Neural cell (in vitro differentiated cells): ENCODE measurements at regions not wholly inside any gene's neighbourhood (a gene's known extent, or its start where the extent isn't known, plus 50 kb on each side); places are given as distances from the start of the nearest gene placed in this dataset.

Source experiments
- H2AFZ ChIP-seq: fragments of 200-600, 300-800 bp; sonication (generic), shearing (Covaris generic); 2 replicates; pipeline ENCODE4 v1.6.0; 2014; ENCODE audit warnings: low read depth, mild to moderate bottlenecking, antibody characterized with exemption, low read length, moderate library complexity
- H3F3A ChIP-seq: fragments of 200-600 bp; shearing (Covaris generic); 2 replicates; pipeline ENCODE4 v1.6.1; 2016; ENCODE audit warnings: mild to moderate bottlenecking, moderate library complexity, mixed read lengths, antibody characterized with exemption, low read length; ENCODE audit not compliant: insufficient read depth, poor library complexity, severe bottlenecking
- H3K27ac ChIP-seq: fragments of 200-600, 300-800 bp; sonication (generic), shearing (Covaris generic); 2 replicates; pipeline ENCODE4 v1.5.1; 2014; ENCODE audit warnings: mild to moderate bottlenecking, low read length, moderate library complexity
- H3K27me3 ChIP-seq: fragments of 300-800, 200-600 bp; sonication (generic), shearing (Covaris generic); 2 replicates; pipeline ENCODE4 v1.6.0; 2014; ENCODE audit warnings: mild to moderate bottlenecking, low read depth, low read length, moderate library complexity; ENCODE audit not compliant: insufficient read depth
- H3K36me3 ChIP-seq: fragments of 300-800, 200-600 bp; sonication (generic), shearing (Covaris generic); 2 replicates; pipeline ENCODE4 v1.5.1; 2014; ENCODE audit warnings: mild to moderate bottlenecking, antibody characterized with exemption, low read length, moderate library complexity; ENCODE audit not compliant: insufficient read depth
- H3K4me2 ChIP-seq: fragments of 300-800, 200-600 bp; sonication (generic), shearing (Covaris generic); 2 replicates; pipeline ENCODE4 v1.6.0; 2014; ENCODE audit warnings: mild to moderate bottlenecking, low read length
- H3K4me3 ChIP-seq: fragments of 300-800, 200-600 bp; sonication (generic), shearing (Covaris generic); 2 replicates; pipeline ENCODE4 v1.5.1; 2014; ENCODE audit warnings: mild to moderate bottlenecking, low read length, moderate library complexity
- H3K79me2 ChIP-seq: fragments of 200-600 bp; shearing (Covaris generic); replicated peaks from 2 replicates; pipeline ENCODE4 v1.6.0; 2014; ENCODE audit warnings: mild to moderate bottlenecking, low read length, moderate library complexity; ENCODE audit not compliant: insufficient read depth
- H3K9ac ChIP-seq: fragments of 300-800, 200-600 bp; sonication (generic), shearing (Covaris generic); 2 replicates; pipeline ENCODE4 v1.6.1; 2016; ENCODE audit warnings: mild to moderate bottlenecking, low read length, mixed read lengths
- H3K9me2 ChIP-seq: fragments of 200-600 bp; shearing (Covaris generic); 2 replicates; pipeline ENCODE4 v1.6.1; 2016; ENCODE audit warnings: mild to moderate bottlenecking, low read length, mixed read lengths; ENCODE audit not compliant: insufficient read depth
- H3K9me3 ChIP-seq: fragments of 200-600, 300-800 bp; sonication (generic), shearing (Covaris generic); 2 replicates; pipeline ENCODE4 v1.6.1; 2016; ENCODE audit warnings: mild to moderate bottlenecking, mixed run types, low read length, moderate library complexity, mixed read lengths
- H4K20me1 ChIP-seq: fragments of 200-600 bp; shearing (Covaris generic); 2 replicates; pipeline ENCODE4 v1.6.1; 2016; ENCODE audit warnings: mild to moderate bottlenecking, mixed run types; ENCODE audit not compliant: insufficient read depth
- EP300 ChIP-seq: fragments of 450-650 bp; conservative IDR thresholded peaks from 2 replicates; pipeline ENCODE4 v1.6.1; 2014; ENCODE audit warnings: antibody characterized with exemption, mild to moderate bottlenecking, moderate library complexity; ENCODE audit not compliant: poor library complexity, severe bottlenecking
- EZH2 ChIP-seq: fragments of 200-600, 300-800 bp; shearing (Covaris generic), sonication (generic); IDR thresholded peaks from 2 replicates; pipeline ENCODE4 v1.6.1; 2014; ENCODE audit warnings: antibody characterized with exemption, low read length, borderline replicate concordance, mild to moderate bottlenecking; ENCODE audit not compliant: insufficient read depth, poor library complexity, severe bottlenecking
- MXI1 ChIP-seq: fragments of 450-650 bp; conservative IDR thresholded peaks from 2 replicates; pipeline ENCODE4 v1.6.1; 2014; ENCODE audit warnings: antibody characterized with exemption, mild to moderate bottlenecking; ENCODE audit not compliant: poor library complexity, severe bottlenecking
- RAD21 ChIP-seq: fragments of 450-650 bp; conservative IDR thresholded peaks from 2 replicates; pipeline ENCODE4 v1.6.1; 2014; ENCODE audit warnings: antibody characterized with exemption, mild to moderate bottlenecking, moderate library complexity
- REST ChIP-seq: IDR thresholded peaks from 2 replicates; pipeline ENCODE4 v1.6.1; 2012; ENCODE audit warnings: borderline replicate concordance
- SMC3 ChIP-seq: fragments of 450-650 bp; conservative IDR thresholded peaks from 2 replicates; pipeline ENCODE4 v1.6.1; 2014; ENCODE audit warnings: antibody characterized with exemption, mild to moderate bottlenecking, moderate library complexity; ENCODE audit not compliant: poor library complexity
- TAF1 ChIP-seq: IDR thresholded peaks from 2 replicates; pipeline ENCODE4 v1.6.1; 2012; ENCODE audit warnings: low read depth

GRCh38 chr6:170006900-170007467 is 255.6 kb downstream of the ERMARD start:
- no peaks in the 10 kb centered on the region for H3K27me3 ChIP-seq
- peak overlapping the region; percentile 55 for H3K9ac ChIP-seq
- peaks cover 6% of the 10 kb centered on the region for H3F3A ChIP-seq
- no peaks in the 10 kb centered on the region for H3K79me2 ChIP-seq
- H3K9me3 ChIP-seq = peaks cover 13% of the 10 kb centered on the region
- peak overlapping the region; percentile 38 for H3K4me3 ChIP-seq
- H3K9me2 ChIP-seq = no peaks in the 10 kb centered on the region
- peak overlapping the region; percentile 45 for H3K4me2 ChIP-seq
- no peaks in the 10 kb centered on the region for H3K36me3 ChIP-seq
- TF ChIP-seq RAD21 (no peak), MXI1 (peak; percentile 7), EP300 (peak; percentile 22)
- peak overlapping the region; percentile 53 for H3K27ac ChIP-seq
- no peaks in the 10 kb centered on the region for H4K20me1 ChIP-seq
- H2AFZ ChIP-seq = peak overlapping the region; percentile 57

- TF ChIP-seq MXI1 (peak; percentile 14), EZH2 (no peak), EP300 (no peak)
- Histone ChIP-seq H3K9me3 (peaks cover 13% of the 10 kb centered on the region), H3K79me2 (no peaks in the 10 kb centered on the region), H3K4me2 (peak overlapping the region; percentile 45), H3K9me2 (no peaks in the 10 kb centered on the region), H3K27me3 (no peaks in the 10 kb centered on the region), H3K27ac (peak overlapping the region; percentile 53), H3K4me3 (peak overlapping the region; percentile 38), H2AFZ (no peak overlapping the region), H3K9ac (no peak overlapping the region), H3K36me3 (no peaks in the 10 kb centered on the region), H3F3A (peaks cover 6% of the 10 kb centered on the region), H4K20me1 (no peaks in the 10 kb centered on the region)
Measured at GRCh38 chr6:170006071-170006899, 254.9 kb downstream of the ERMARD start.

- Histone ChIP-seq H3F3A (peaks cover 6% of the 10 kb centered on the region), H4K20me1 (no peaks in the 10 kb centered on the region), H3K4me2 (no peak overlapping the region), H3K9me2 (no peaks in the 10 kb centered on the region), H3K4me3 (no peak overlapping the region), H3K36me3 (no peaks in the 10 kb centered on the region), H2AFZ (no peak overlapping the region), H3K27ac (no peak overlapping the region), H3K27me3 (no peaks in the 10 kb centered on the region), H3K79me2 (no peaks in the 10 kb centered on the region), H3K9ac (no peak overlapping the region), H3K9me3 (peaks cover 13% of the 10 kb centered on the region)
- TF ChIP-seq TAF1 = no peak
- no peak for TF ChIP-seq MXI1
Measured at GRCh38 chr6:170005665-170006064, 254.2 kb downstream of the ERMARD start.

GRCh38 chr6:170004585-170005210 is 253.3 kb downstream of the ERMARD start:
- Histone ChIP-seq H4K20me1 (no peaks in the 10 kb centered on the region), H3K9ac (no peak overlapping the region)
- TF ChIP-seq EP300 (no peak), REST (no peak), SMC3 (no peak)

More at GRCh38 chr6:170004585-170005210, 253.3 kb downstream of the ERMARD start:
- Histone ChIP-seq H3K4me2 (no peak overlapping the region), H3K27me3 (no peaks in the 10 kb centered on the region), H3K79me2 (no peaks in the 10 kb centered on the region), H3K9me2 (no peaks in the 10 kb centered on the region), H3F3A (peaks cover 6% of the 10 kb centered on the region), H2AFZ (no peak overlapping the region), H3K9me3 (peaks cover 13% of the 10 kb centered on the region), H3K4me3 (no peak overlapping the region), H3K36me3 (no peaks in the 10 kb centered on the region), H3K27ac (no peak overlapping the region)
